Neural progenitor cell (in vitro differentiated cells): ENCODE measurements at regions not wholly inside any gene's neighbourhood (a gene's known extent, or its start where the extent isn't known, plus 50 kb on each side); places are given as distances from the start of the nearest gene placed in this dataset.

Experiments
- DNase-seq: peaks from one replicate; pipeline ENCODE4 v3.0.0-alpha.2; 2016; ENCODE audit warnings: low spot score
- H2AFZ ChIP-seq: fragments of 200-600 bp; sonication (generic); replicated peaks from 2 replicates; pipeline ENCODE4 v1.6.1; 2016; ENCODE audit warnings: antibody characterized with exemption
- H3F3A ChIP-seq: fragments of 200-600 bp; sonication (generic); 2 replicates; pipeline ENCODE4 v1.6.1; 2016; ENCODE audit warnings: antibody characterized with exemption, low read depth
- H3K27ac ChIP-seq: fragments of 200-600 bp; sonication (generic); 2 replicates; pipeline ENCODE4 v1.5.1; 2016; ENCODE audit warnings: mild to moderate bottlenecking
- H3K27me3 ChIP-seq: fragments of 200-600 bp; sonication (generic); 2 replicates; pipeline ENCODE4 v1.6.1; 2016; ENCODE audit warnings: mild to moderate bottlenecking, moderate library complexity
- H3K36me3 ChIP-seq: fragments of 200-600 bp; sonication (generic); 2 replicates; pipeline ENCODE4 v1.5.1; 2016
- H3K4me1 ChIP-seq: fragments of 200-600 bp; sonication (generic); 2 replicates; pipeline ENCODE4 v1.6.1; 2016; ENCODE audit warnings: mixed run types
- H3K4me2 ChIP-seq: fragments of 200-600 bp; sonication (generic); 2 replicates; pipeline ENCODE4 v1.6.1; 2016
- H3K4me3 ChIP-seq: fragments of 200-600 bp; sonication (generic); 2 replicates; pipeline ENCODE4 v1.5.1; 2016
- H3K79me2 ChIP-seq: fragments of 200-600 bp; sonication (generic); 2 replicates; pipeline ENCODE4 v1.6.1; 2016; ENCODE audit warnings: low read depth
- H3K9ac ChIP-seq: fragments of 200-600 bp; sonication (generic); 2 replicates; pipeline ENCODE4 v1.6.1; 2016
- H3K9me3 ChIP-seq: fragments of 200-600 bp; sonication (generic); 2 replicates; pipeline ENCODE4 v1.5.1; 2016; ENCODE audit warnings: low read depth
- H4K20me1 ChIP-seq: fragments of 200-600 bp; sonication (generic); 2 replicates; pipeline ENCODE4 v1.6.1; 2016; ENCODE audit warnings: low read depth
- H3K27ac Mint-ChIP-seq: 3 replicates; pipeline ENCODE4 v1.8.0; 2021; ENCODE audit warnings: mixed read lengths
- H3K27me3 Mint-ChIP-seq: 2 replicates; pipeline ENCODE4 v1.8.0; 2022; ENCODE audit warnings: low read depth, mild to moderate bottlenecking, inconsistent platforms, moderate library complexity, mixed read lengths; ENCODE audit not compliant: insufficient read depth
- H3K36me3 Mint-ChIP-seq: 3 replicates; pipeline ENCODE4 v1.8.0; 2021; ENCODE audit warnings: mixed read lengths
- H3K4me1 Mint-ChIP-seq: 3 replicates; pipeline ENCODE4 v1.8.0; 2021; ENCODE audit warnings: mixed read lengths
- H3K4me3 Mint-ChIP-seq: 3 replicates; pipeline ENCODE4 v1.8.0; 2021; ENCODE audit warnings: mild to moderate bottlenecking, moderate library complexity, mixed read lengths
- H3K9me3 Mint-ChIP-seq: 3 replicates; pipeline ENCODE4 v1.8.0; 2020; ENCODE audit warnings: mixed read lengths
- CTCF ChIP-seq: fragments of 200-600 bp; sonication (generic); IDR thresholded peaks from 2 replicates; pipeline ENCODE4 v1.5.1; 2017; ENCODE audit warnings: antibody characterized with exemption, mild to moderate bottlenecking
- EZH2 ChIP-seq: fragments of 200-600 bp; sonication (generic); IDR thresholded peaks from 2 replicates; pipeline ENCODE4 v1.6.1; 2017; ENCODE audit warnings: antibody characterized with exemption, mild to moderate bottlenecking, moderate library complexity
- EZH2phosphoT487 ChIP-seq: fragments of 200-600 bp; sonication (generic); IDR thresholded peaks from 2 replicates; pipeline ENCODE4 v1.6.1; 2017; ENCODE audit warnings: antibody characterized with exemption

GRCh38 chr4:11342401-11342800 is 86.3 kb downstream of the HS3ST1 start:
- H3K4me1 ChIP-seq, result no peaks in the 10 kb centered on the region
- H3K27ac ChIP-seq, result no peak overlapping the region
- H3K4me3 ChIP-seq, result no peak overlapping the region
- H3K79me2 ChIP-seq, result no peaks in the 10 kb centered on the region
- no peaks in the 10 kb centered on the region for H4K20me1 ChIP-seq
- no peaks in the 10 kb centered on the region for H3K36me3 ChIP-seq
- no peaks in the 10 kb centered on the region for H3K9me3 ChIP-seq
- H2AFZ ChIP-seq, result no peak overlapping the region
- no peak overlapping the region for H3K27ac Mint-ChIP-seq
- no peaks in the 10 kb centered on the region for H3K27me3 ChIP-seq
- H3K9me3 Mint-ChIP-seq, result no peaks in the 10 kb centered on the region
- TF ChIP-seq EZH2phosphoT487 (no peak), EZH2 (no peak), CTCF (no peak)
- no peak overlapping the region for H3K4me2 ChIP-seq
- H3F3A ChIP-seq, result no peaks in the 10 kb centered on the region
- H3K36me3 Mint-ChIP-seq, result no peaks in the 10 kb centered on the region
- DNase-seq, result no peak
- H3K27me3 Mint-ChIP-seq, result no peaks in the 10 kb centered on the region
- no peak overlapping the region for H3K9ac ChIP-seq
- H3K4me1 Mint-ChIP-seq, result peaks cover 8% of the 10 kb centered on the region
- no peak overlapping the region for H3K4me3 Mint-ChIP-seq

GRCh38 chr4:11341337-11342043 is 87.2 kb downstream of the HS3ST1 start:
- Mint-ChIP-seq H3K36me3 (no peaks in the 10 kb centered on the region), H3K9me3 (no peaks in the 10 kb centered on the region), H3K4me3 (no peak overlapping the region), H3K27ac (no peak overlapping the region), H3K27me3 (no peaks in the 10 kb centered on the region), H3K4me1 (peaks cover 8% of the 10 kb centered on the region)
- no peak overlapping the region for H3K9ac ChIP-seq
- H3K27ac ChIP-seq, result no peak overlapping the region
- no peak for DNase-seq
- no peaks in the 10 kb centered on the region for H3K4me1 ChIP-seq
- no peaks in the 10 kb centered on the region for H3K36me3 ChIP-seq
- H3K9me3 ChIP-seq, result no peaks in the 10 kb centered on the region
- H3K79me2 ChIP-seq, result no peaks in the 10 kb centered on the region
- TF ChIP-seq EZH2, result no peak
- no peak for TF ChIP-seq CTCF
- TF ChIP-seq EZH2phosphoT487, result no peak
- H3K4me2 ChIP-seq, result no peak overlapping the region
- H2AFZ ChIP-seq, result no peak overlapping the region
- H3K27me3 ChIP-seq, result no peaks in the 10 kb centered on the region
- no peaks in the 10 kb centered on the region for H3F3A ChIP-seq
- H4K20me1 ChIP-seq, result no peaks in the 10 kb centered on the region
- H3K4me3 ChIP-seq, result no peak overlapping the region

GRCh38 chr4:11338956-11339782 is 89.5 kb downstream of the HS3ST1 start:
- H3K36me3 ChIP-seq, result no peaks in the 10 kb centered on the region
- H3K79me2 ChIP-seq, result no peaks in the 10 kb centered on the region
- H3K9me3 Mint-ChIP-seq, result no peaks in the 10 kb centered on the region
- H3K4me3 ChIP-seq, result no peak overlapping the region
- no peak overlapping the region for H3K9ac ChIP-seq
- peaks cover 6% of the 10 kb centered on the region for H3K4me1 ChIP-seq
- no peaks in the 10 kb centered on the region for H3K9me3 ChIP-seq
- TF ChIP-seq EZH2phosphoT487 (no peak), EZH2 (no peak), CTCF (no peak)
- no peaks in the 10 kb centered on the region for H3K36me3 Mint-ChIP-seq
- no peak overlapping the region for H2AFZ ChIP-seq
- H3K27ac Mint-ChIP-seq, result no peak overlapping the region
- no peak overlapping the region for H3K27ac ChIP-seq
- H3K4me3 Mint-ChIP-seq, result no peak overlapping the region
- H3K27me3 ChIP-seq, result no peaks in the 10 kb centered on the region
- DNase-seq, result no peak
- H3F3A ChIP-seq, result no peaks in the 10 kb centered on the region
- no peak overlapping the region for H3K4me2 ChIP-seq
- peaks cover 2% of the 10 kb centered on the region for H3K27me3 Mint-ChIP-seq
- H4K20me1 ChIP-seq, result no peaks in the 10 kb centered on the region
- peaks cover 8% of the 10 kb centered on the region for H3K4me1 Mint-ChIP-seq
